Adrenal gland (tissue), 9 donors: ENCODE measurements at regions not wholly inside any gene's neighbourhood (a gene's known extent, or its start where the extent isn't known, plus 50 kb on each side); places are given as distances from the start of the nearest gene placed in this dataset.

Experiments used
- DNase-seq, 7 donors: peaks; one replicate each; pipeline ENCODE4 v3.0.0-alpha.2; 2019 to 2020
- H3K27ac ChIP-seq, 5 donors: fragments of 200-600 bp; sonication (generic) in 4 of 5; 1 replicate in 3 of 5; 2 replicates in 2 of 5; pipeline versions ENCODE4 v1.5.1 to v1.8.0; 2016 to 2020; ENCODE audit warnings: mild to moderate bottlenecking in 1 of 5
- H3K27me3 ChIP-seq: fragments of 200-600 bp; 2 replicates; pipeline ENCODE4 v1.8.0; 2021
- H3K36me3 ChIP-seq, 2 donors: fragments of 200-600 bp; replicated peaks in 1 of 2; 1 replicate in 1 of 2; 2 replicates in 1 of 2; pipeline versions ENCODE4 v1.5.1 to v1.8.0; 2018 to 2022
- H3K4me1 ChIP-seq, 2 donors: fragments of 200-600 bp; replicated peaks in 1 of 2; 1 replicate in 1 of 2; 2 replicates in 1 of 2; pipeline versions ENCODE4 v1.5.1 to v1.8.0; 2018 to 2021
- H3K4me3 ChIP-seq, 4 donors: fragments of 200-600 bp; sonication (generic) in 3 of 4; one replicate each; pipeline ENCODE4 v1.5.1; 2016 to 2018
- H3K9me3 ChIP-seq, 3 donors: fragments of 200-600 bp; sonication (generic) in 1 of 3; replicated peaks in 1 of 3; 1 replicate in 2 of 3; 2 replicates in 1 of 3; pipeline versions ENCODE4 v1.5.1 to v1.8.0; 2016 to 2021
- POLR2A ChIP-seq, 2 donors: fragments of 450-650 bp; IDR thresholded peaks; one replicate each; pipeline ENCODE4 v1.6.1; 2017; ENCODE audit warnings: antibody characterized with exemption in 2 of 2, mild to moderate bottlenecking in 2 of 2, moderate library complexity in 1 of 2
- WGBS, 4 donors: extraction: QIAGEN DNeasy Blood & Tissue Kit in 2 of 4; methylation state at CpG; one replicate each; pipeline versions ENCODE4 v1.1.5 to v1.1.7; 2013 to 2017; 5-methylcytosine and 5-hydroxymethylcytosine counted together
- intact Hi-C, 2 donors: fragments of 100-400 bp; cut with DNase I; formaldehyde crosslinking; loops; one replicate each; pipeline versions ENCODE4 v1.14.1 to v1.15.0; 2022 to 2023
- TF ChIP-seq, protein P1 (sequence below), 6 experiments: fragments of 450-650 bp in 4 of 6; fragments of 200-600 bp in 2 of 6; sonication (generic) in 1 of 6; IDR thresholded peaks; 1 replicate in 5 of 6; 2 replicates in 1 of 6; pipeline versions ENCODE4 v1.5.1 to v1.8.0; 2016 to 2021; ENCODE audit warnings: antibody characterized with exemption in 6 of 6, mild to moderate bottlenecking in 2 of 6, moderate library complexity in 1 of 6
- donor health status: healthy with polysubstance abuse.
- donor health status: Bipolar disorder and iron deficiency.
- donor health status: DM: yes; HTN: yes; CAD: no.
- donor health status: DM: no; HTN: no; CAD: no.
- donor health status: DM: no; HTN: no; CAD: no.

DNA sequence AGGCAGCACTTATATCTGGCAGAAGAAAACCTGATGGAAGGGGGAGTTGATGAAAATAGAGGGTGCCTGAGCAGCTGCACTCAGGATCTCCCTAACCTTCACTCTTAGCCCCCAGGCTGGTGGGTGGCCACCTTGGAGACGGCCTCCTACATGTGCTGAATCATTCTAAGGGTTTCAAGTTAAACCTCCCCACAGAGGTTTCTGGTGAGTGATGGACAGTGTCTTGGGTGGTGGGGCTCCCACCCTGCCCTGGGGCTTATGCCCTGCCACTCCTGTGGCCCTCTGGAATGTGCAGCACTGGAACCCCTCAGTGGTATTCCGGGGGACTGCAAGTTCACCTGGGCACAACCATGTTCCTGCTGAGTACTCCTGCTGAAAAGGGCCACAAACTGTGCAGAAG, 357.2 kb downstream of the CD83 start:
- TF ChIP-seq, protein P1, sequence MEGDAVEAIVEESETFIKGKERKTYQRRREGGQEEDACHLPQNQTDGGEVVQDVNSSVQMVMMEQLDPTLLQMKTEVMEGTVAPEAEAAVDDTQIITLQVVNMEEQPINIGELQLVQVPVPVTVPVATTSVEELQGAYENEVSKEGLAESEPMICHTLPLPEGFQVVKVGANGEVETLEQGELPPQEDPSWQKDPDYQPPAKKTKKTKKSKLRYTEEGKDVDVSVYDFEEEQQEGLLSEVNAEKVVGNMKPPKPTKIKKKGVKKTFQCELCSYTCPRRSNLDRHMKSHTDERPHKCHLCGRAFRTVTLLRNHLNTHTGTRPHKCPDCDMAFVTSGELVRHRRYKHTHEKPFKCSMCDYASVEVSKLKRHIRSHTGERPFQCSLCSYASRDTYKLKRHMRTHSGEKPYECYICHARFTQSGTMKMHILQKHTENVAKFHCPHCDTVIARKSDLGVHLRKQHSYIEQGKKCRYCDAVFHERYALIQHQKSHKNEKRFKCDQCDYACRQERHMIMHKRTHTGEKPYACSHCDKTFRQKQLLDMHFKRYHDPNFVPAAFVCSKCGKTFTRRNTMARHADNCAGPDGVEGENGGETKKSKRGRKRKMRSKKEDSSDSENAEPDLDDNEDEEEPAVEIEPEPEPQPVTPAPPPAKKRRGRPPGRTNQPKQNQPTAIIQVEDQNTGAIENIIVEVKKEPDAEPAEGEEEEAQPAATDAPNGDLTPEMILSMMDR (IDR thresholded peaks at IDR 0.05) = no peak
- no peak for TF ChIP-seq POLR2A (IDR thresholded peaks at IDR 0.05)
- Histone ChIP-seq H3K9me3 (no peaks in the 10 kb centered on the region), H3K27ac (no peak overlapping the region), H3K4me3 (no peak overlapping the region), H3K36me3 (no peaks in the 10 kb centered on the region), H3K27me3 (no peaks in the 10 kb centered on the region), H3K4me1 (peaks cover 0 to 10% of the 10 kb centered on the region in 2 donors)
- WGBS, 4 donors = 71 to 93% (median 90%) methylated on average over 1 to 2 of the region's 2 CpGs
- intact Hi-C loops = no loop called here
- no peak for DNase-seq

GRCh38 chr6:14475306-14475705, 357.7 kb downstream of the CD83 start:
- peaks cover 0 to 10% of the 10 kb centered on the region in 2 donors for H3K4me1 ChIP-seq
- no peaks in the 10 kb centered on the region for H3K27me3 ChIP-seq
- intact Hi-C loops = no loop called here
- WGBS, 4 donors = 56 to 83% (median 67%) methylated on average over 2 of the region's 2 CpGs
- H3K36me3 ChIP-seq = no peaks in the 10 kb centered on the region
- no peak overlapping the region for H3K4me3 ChIP-seq
- H3K27ac ChIP-seq = no peak overlapping the region
- no peak for DNase-seq
- no peak for TF ChIP-seq POLR2A (IDR thresholded peaks at IDR 0.05)
- TF ChIP-seq, protein P1 (IDR thresholded peaks at IDR 0.05) = no peak
- H3K9me3 ChIP-seq = no peaks in the 10 kb centered on the region

GRCh38 chr6:14476793-14477531, 359.4 kb downstream of the CD83 start:
- DNase-seq = peak in 6 of 7 donors; percentile 21 to 84 (median 42)
- Histone ChIP-seq H3K9me3 (no peaks in the 10 kb centered on the region), H3K4me1 (peaks cover 0 to 10% of the 10 kb centered on the region in 2 donors), H3K36me3 (no peaks in the 10 kb centered on the region), H3K27ac (peak overlapping the region in 3 of 5 donors; percentile 6 to 81 (median 52)), H3K4me3 (no peak overlapping the region), H3K27me3 (no peaks in the 10 kb centered on the region)
- WGBS, 4 donors = 32 to 38% (median 35%) methylated on average over 12 of the region's 12 CpGs
- intact Hi-C loops = no loop called here
- TF ChIP-seq, protein P1 (IDR thresholded peaks at IDR 0.05) = no peak
- no peak for TF ChIP-seq POLR2A (IDR thresholded peaks at IDR 0.05)

DNA sequence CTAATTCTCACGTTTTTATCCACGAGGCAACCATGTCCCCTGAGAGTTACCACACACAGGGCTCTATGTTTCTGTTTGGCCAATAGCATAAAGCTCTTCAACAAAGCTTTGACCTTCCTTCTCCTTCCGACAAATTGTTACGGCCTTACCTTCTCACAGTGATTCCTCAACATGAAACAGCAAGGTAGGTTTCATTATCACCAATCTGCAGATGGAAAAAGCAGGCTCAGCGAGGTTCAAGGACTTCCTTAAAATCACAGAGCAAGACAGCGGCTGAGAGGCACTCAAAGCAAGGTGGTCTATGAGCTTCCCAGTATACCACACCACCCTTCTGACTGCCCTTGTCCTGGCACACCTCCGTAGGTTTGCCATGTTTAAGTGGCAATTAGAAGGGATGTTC, 360.0 kb downstream of the CD83 start:
- DNase-seq = no peak
- Histone ChIP-seq H3K27ac (peak overlapping the region in 2 of 5 donors; percentile 63 to 75), H3K4me3 (no peak overlapping the region), H3K27me3 (no peaks in the 10 kb centered on the region), H3K9me3 (no peaks in the 10 kb centered on the region), H3K36me3 (no peaks in the 10 kb centered on the region), H3K4me1 (peaks cover 0 to 10% of the 10 kb centered on the region in 2 donors)
- WGBS, 4 donors = 68 to 75% (median 71%) methylated on average over 6 to 7 of the region's 7 CpGs
- TF ChIP-seq POLR2A (IDR thresholded peaks at IDR 0.05) = no peak
- TF ChIP-seq, protein P1 (IDR thresholded peaks at IDR 0.05) = no peak
- intact Hi-C loops = no loop called here
